NB4 (cell line): ENCODE measurements at regions not wholly inside any gene's neighbourhood (a gene's known extent, or its start where the extent isn't known, plus 50 kb on each side); places are given as distances from the start of the nearest gene placed in this dataset.

Experiments
- CTCF ChIP-seq: IDR thresholded peaks from one replicate; pipeline ENCODE4 v1.5.1; 2012; ENCODE audit warnings: low read depth, low read length
- POLR2A ChIP-seq: IDR thresholded peaks from 2 replicates; pipeline ENCODE4 v1.6.1; 2011; ENCODE audit warnings: mild to moderate bottlenecking; ENCODE audit not compliant: insufficient read length; ENCODE audit errors: extremely low read depth

DNA sequence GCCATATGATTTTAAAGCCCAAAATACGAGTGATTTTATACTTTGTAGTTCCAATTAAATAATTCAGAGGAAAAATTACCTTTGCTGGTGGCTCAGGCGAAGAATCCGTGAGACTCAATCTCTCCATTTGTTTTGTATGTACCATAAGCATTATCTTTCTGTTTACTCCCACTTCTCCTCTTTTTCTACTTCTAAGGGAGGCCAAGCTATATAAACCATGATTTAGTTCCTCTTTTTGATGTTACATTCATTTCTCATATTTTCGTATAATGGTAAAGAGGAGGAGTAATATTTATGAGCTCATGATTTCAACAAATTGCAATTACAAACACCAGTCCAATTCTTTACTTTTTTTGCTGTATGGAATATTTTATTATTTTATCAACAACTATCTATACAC lies 50.6 kb upstream of the TES start:
- TF ChIP-seq CTCF = no peak
- TF ChIP-seq POLR2A = no peak
